T-helper 1 cell treated with Interleukin-12 subunit alpha and Interleukin-12 subunit beta and Interleukin-4 antibody, amounts not matched to agents 30 μg/mL and 1 μg/mL, for 36 hours (primary cell): ENCODE measurements at regions not wholly inside any gene's neighbourhood (a gene's known extent, or its start where the extent isn't known, plus 50 kb on each side); places are given as distances from the start of the nearest gene placed in this dataset.

Experiments used
- H3K27ac Mint-ChIP-seq: one replicate; pipeline ENCODE4 v1.8.0; 2021; ENCODE audit warnings: mild to moderate bottlenecking, mixed read lengths
- H3K27me3 Mint-ChIP-seq: one replicate; pipeline ENCODE4 v1.8.0; 2021; ENCODE audit warnings: low read depth, mixed read lengths
- H3K36me3 Mint-ChIP-seq: one replicate; pipeline ENCODE4 v1.8.0; 2021; ENCODE audit warnings: low read depth, mixed read lengths
- H3K4me1 Mint-ChIP-seq: one replicate; pipeline ENCODE4 v1.8.0; 2021; ENCODE audit warnings: low read depth, mixed read lengths
- H3K4me3 Mint-ChIP-seq: one replicate; pipeline ENCODE4 v1.8.0; 2021; ENCODE audit warnings: mild to moderate bottlenecking, moderate library complexity, mixed read lengths
- H3K9me3 Mint-ChIP-seq: one replicate; pipeline ENCODE4 v1.8.0; 2021; ENCODE audit warnings: mixed read lengths

GRCh38 chr4:22115262-22115661 lies 166.7 kb upstream of the KCNIP4 start:
- no peaks in the 10 kb centered on the region for H3K27me3 Mint-ChIP-seq
- H3K36me3 Mint-ChIP-seq, result no peaks in the 10 kb centered on the region
- no peak overlapping the region for H3K27ac Mint-ChIP-seq
- H3K9me3 Mint-ChIP-seq, result peaks cover 5% of the 10 kb centered on the region
- no peaks in the 10 kb centered on the region for H3K4me1 Mint-ChIP-seq
- H3K4me3 Mint-ChIP-seq, result no peak overlapping the region

- no peak overlapping the region for H3K27ac Mint-ChIP-seq
- H3K9me3 Mint-ChIP-seq, result no peaks in the 10 kb centered on the region
- no peaks in the 10 kb centered on the region for H3K27me3 Mint-ChIP-seq
- no peaks in the 10 kb centered on the region for H3K36me3 Mint-ChIP-seq
- no peak overlapping the region for H3K4me3 Mint-ChIP-seq
- peaks cover 1% of the 10 kb centered on the region for H3K4me1 Mint-ChIP-seq
These were observed 155.2 kb upstream of the KCNIP4 start for GRCh38 chr4:22103768-22104167.

GRCh38 chr4:22099896-22100295 lies 151.3 kb upstream of the KCNIP4 start:
- Mint-ChIP-seq H3K4me1 (peaks cover 1% of the 10 kb centered on the region), H3K9me3 (no peaks in the 10 kb centered on the region), H3K4me3 (no peak overlapping the region), H3K36me3 (no peaks in the 10 kb centered on the region), H3K27me3 (no peaks in the 10 kb centered on the region), H3K27ac (no peak overlapping the region)

DNA sequence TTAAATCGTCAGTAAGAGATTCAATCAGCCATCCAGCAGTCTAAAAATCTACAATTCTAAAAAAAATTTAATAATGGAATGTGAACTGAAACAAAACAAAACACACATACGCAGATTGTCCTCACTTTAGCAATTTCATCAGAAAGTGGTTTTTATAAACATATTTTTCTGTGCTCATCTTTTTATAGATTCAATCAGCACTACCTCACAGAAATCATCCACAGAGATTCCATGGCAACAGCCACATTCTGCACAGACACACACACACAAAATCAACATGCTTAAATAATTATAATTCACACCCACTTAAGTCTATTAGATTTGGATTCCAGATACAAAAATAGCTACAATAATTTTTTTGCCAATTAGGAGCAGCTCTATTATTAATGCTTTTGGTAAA lies 149.0 kb upstream of the KCNIP4 start:
- no peak overlapping the region for H3K4me3 Mint-ChIP-seq
- no peaks in the 10 kb centered on the region for H3K27me3 Mint-ChIP-seq
- peaks cover 1% of the 10 kb centered on the region for H3K4me1 Mint-ChIP-seq

DNA sequence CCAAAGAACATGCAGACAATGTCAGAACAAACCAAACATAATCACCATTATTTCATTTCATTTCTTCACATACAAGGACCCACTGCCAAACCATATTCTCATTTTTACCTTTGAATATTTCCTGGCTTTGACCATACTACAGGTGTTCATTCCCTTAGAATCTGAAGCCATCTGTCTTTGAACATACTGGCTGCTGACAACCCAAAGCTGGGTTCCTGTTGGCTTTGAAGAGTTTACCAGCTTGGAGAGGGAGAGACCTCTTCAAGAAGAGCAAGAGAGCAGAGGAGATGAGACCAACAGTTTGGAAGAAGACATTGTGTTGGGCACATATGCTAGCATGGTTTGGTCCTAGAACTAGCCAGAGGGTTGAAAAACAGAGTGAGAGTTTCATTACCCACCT lies 145.6 kb upstream of the KCNIP4 start:
- Mint-ChIP-seq H3K27me3 (no peaks in the 10 kb centered on the region), H3K4me3 (no peak overlapping the region), H3K36me3 (no peaks in the 10 kb centered on the region), H3K9me3 (no peaks in the 10 kb centered on the region), H3K4me1 (no peaks in the 10 kb centered on the region), H3K27ac (no peak overlapping the region)

More for the DNA sequence above, 149.0 kb upstream of the KCNIP4 start:
- no peaks in the 10 kb centered on the region for H3K36me3 Mint-ChIP-seq
- no peak overlapping the region for H3K27ac Mint-ChIP-seq
- H3K9me3 Mint-ChIP-seq, result no peaks in the 10 kb centered on the region

DNA sequence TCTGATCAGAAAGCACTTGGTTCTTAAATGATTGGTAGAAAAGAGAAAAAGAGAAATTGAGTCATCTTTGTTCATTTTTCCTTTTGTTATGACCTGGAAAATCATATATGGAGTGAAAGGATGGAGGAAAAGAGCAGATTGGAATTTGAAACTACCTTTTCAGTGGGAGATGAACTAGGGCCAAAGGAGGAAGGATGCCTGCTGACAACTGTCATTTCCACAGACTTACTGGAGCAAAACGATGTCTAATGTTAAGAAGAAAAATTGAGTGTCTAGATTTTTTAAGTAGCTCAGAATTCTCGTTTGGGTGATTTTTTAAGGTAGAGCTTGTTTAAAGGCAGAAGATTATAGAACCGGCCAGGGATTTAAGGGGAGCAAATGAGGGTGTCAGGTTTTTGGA lies 144.6 kb upstream of the KCNIP4 start:
- H3K27ac Mint-ChIP-seq, result no peak overlapping the region

DNA sequence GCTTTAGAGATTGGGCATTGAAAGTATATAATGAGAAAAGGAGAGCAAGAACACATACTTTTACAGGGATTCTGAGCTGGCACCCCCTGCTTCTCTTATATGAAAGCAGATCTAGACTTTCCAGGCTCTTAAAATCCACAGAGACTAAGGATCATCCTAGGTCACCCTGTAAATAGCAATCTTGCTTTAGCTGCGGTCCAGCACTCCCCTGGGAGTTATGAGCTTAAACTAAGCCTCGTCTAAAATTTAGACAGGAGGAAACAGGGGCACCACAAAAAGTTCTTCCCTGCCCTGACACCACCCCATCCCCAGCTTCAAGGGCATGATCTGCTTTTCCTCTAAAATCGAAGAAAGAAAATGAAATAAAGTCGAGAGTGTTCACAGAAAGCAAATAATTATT lies 143.3 kb upstream of the KCNIP4 start:
- Mint-ChIP-seq H3K27me3 (no peaks in the 10 kb centered on the region), H3K4me3 (no peak overlapping the region), H3K27ac (no peak overlapping the region), H3K9me3 (no peaks in the 10 kb centered on the region), H3K4me1 (no peaks in the 10 kb centered on the region), H3K36me3 (no peaks in the 10 kb centered on the region)

More for the DNA sequence above, 144.6 kb upstream of the KCNIP4 start:
- Mint-ChIP-seq H3K4me3 (no peak overlapping the region), H3K27me3 (no peaks in the 10 kb centered on the region), H3K4me1 (no peaks in the 10 kb centered on the region), H3K36me3 (no peaks in the 10 kb centered on the region), H3K9me3 (no peaks in the 10 kb centered on the region)

GRCh38 chr4:22091352-22091717 lies 142.8 kb upstream of the KCNIP4 start:
- Mint-ChIP-seq H3K27ac (no peak overlapping the region), H3K4me3 (no peak overlapping the region), H3K36me3 (no peaks in the 10 kb centered on the region), H3K9me3 (peaks cover 2% of the 10 kb centered on the region), H3K27me3 (no peaks in the 10 kb centered on the region), H3K4me1 (no peaks in the 10 kb centered on the region)

GRCh38 chr4:22090661-22091351 lies 142.2 kb upstream of the KCNIP4 start:
- no peaks in the 10 kb centered on the region for H3K36me3 Mint-ChIP-seq
- no peaks in the 10 kb centered on the region for H3K4me1 Mint-ChIP-seq
- H3K27ac Mint-ChIP-seq, result no peak overlapping the region
- no peak overlapping the region for H3K4me3 Mint-ChIP-seq
- peaks cover 7% of the 10 kb centered on the region for H3K9me3 Mint-ChIP-seq
- no peaks in the 10 kb centered on the region for H3K27me3 Mint-ChIP-seq

DNA sequence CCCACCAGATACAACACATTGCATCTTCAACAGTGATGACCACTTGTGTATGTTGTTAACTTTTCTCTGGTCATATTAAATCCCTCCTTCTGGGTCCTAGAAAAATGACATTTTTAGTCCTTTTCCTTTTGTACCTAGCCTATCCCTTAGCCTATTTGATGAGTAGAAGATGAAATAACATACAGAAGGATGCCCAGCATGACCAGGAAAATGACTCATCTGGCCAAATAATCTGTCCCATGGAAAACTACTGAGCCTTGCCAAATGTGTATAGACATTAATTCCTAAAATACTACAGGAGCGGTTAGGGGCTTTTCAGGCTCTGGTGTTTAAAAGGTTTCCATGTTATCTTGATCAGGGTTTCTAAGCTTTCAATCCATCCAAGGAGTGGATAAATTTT lies 129.0 kb upstream of the KCNIP4 start:
- Mint-ChIP-seq H3K4me1 (no peaks in the 10 kb centered on the region), H3K27ac (no peak overlapping the region), H3K27me3 (no peaks in the 10 kb centered on the region), H3K36me3 (no peaks in the 10 kb centered on the region), H3K9me3 (peaks cover 10% of the 10 kb centered on the region), H3K4me3 (no peak overlapping the region)

- H3K9me3 Mint-ChIP-seq, result peaks cover 12% of the 10 kb centered on the region
- H3K4me3 Mint-ChIP-seq, result no peak overlapping the region
- no peaks in the 10 kb centered on the region for H3K27me3 Mint-ChIP-seq
- no peak overlapping the region for H3K27ac Mint-ChIP-seq
- H3K4me1 Mint-ChIP-seq, result peaks cover 2% of the 10 kb centered on the region
- H3K36me3 Mint-ChIP-seq, result no peaks in the 10 kb centered on the region
These were observed 124.2 kb upstream of the KCNIP4 start for GRCh38 chr4:22072726-22073125.

- Mint-ChIP-seq H3K9me3 (peaks cover 12% of the 10 kb centered on the region), H3K27ac (no peak overlapping the region), H3K36me3 (no peaks in the 10 kb centered on the region), H3K4me1 (peaks cover 2% of the 10 kb centered on the region), H3K4me3 (no peak overlapping the region), H3K27me3 (no peaks in the 10 kb centered on the region)
These were observed 123.7 kb upstream of the KCNIP4 start for GRCh38 chr4:22072240-22072639.

- Mint-ChIP-seq H3K36me3 (no peaks in the 10 kb centered on the region), H3K27me3 (no peaks in the 10 kb centered on the region), H3K27ac (no peak overlapping the region), H3K4me1 (peaks cover 2% of the 10 kb centered on the region), H3K9me3 (peaks cover 12% of the 10 kb centered on the region), H3K4me3 (no peak overlapping the region)
These were observed 123.2 kb upstream of the KCNIP4 start for GRCh38 chr4:22071749-22072148.

GRCh38 chr4:22070256-22070655 lies 121.7 kb upstream of the KCNIP4 start:
- Mint-ChIP-seq H3K4me1 (peaks cover 2% of the 10 kb centered on the region), H3K9me3 (peaks cover 12% of the 10 kb centered on the region), H3K36me3 (no peaks in the 10 kb centered on the region), H3K27ac (no peak overlapping the region), H3K27me3 (no peaks in the 10 kb centered on the region), H3K4me3 (no peak overlapping the region)

DNA sequence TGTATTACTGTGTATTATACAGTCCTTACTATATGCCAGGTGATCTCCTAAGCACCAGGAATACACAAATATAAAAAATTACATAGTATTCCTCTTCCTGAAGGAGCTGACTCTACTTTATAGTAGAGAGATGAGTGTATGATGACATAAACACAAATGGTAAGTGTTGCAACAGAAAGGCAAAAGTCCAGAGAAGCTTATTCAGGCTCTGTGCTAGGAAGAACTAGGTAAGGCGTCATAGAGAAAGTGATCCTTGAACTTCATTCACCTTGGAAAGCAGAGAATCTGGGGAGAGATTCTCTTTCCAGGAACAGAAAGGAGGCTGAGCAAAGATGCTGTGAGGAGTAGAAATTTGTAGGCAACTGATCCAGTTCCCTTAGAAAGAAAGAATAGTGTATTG lies 115.0 kb upstream of the KCNIP4 start:
- Mint-ChIP-seq H3K4me3 (no peak overlapping the region), H3K27me3 (no peaks in the 10 kb centered on the region), H3K27ac (no peak overlapping the region), H3K9me3 (no peaks in the 10 kb centered on the region), H3K36me3 (no peaks in the 10 kb centered on the region), H3K4me1 (no peaks in the 10 kb centered on the region)

DNA sequence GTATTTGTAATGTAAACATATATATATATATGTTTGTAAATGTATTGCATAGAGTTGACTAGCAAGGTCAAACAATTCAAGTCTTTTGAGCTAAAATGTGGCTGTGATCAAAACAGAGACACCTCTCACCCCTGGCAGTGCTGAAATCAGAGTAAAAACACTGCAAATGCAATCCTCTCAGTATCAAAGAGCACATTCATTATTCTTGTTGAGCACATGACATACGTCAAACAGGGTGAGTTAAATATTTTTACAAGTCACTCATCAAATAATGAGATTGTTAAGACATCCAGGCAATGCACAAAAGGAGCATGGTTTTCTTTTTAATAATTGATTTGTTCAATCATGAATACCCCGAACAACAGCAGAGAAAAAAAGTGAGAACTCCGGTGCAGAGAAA lies 114.1 kb upstream of the KCNIP4 start:
- Mint-ChIP-seq H3K9me3 (no peaks in the 10 kb centered on the region), H3K27me3 (no peaks in the 10 kb centered on the region), H3K36me3 (no peaks in the 10 kb centered on the region)

More for the DNA sequence above, 114.1 kb upstream of the KCNIP4 start:
- Mint-ChIP-seq H3K4me3 (no peak overlapping the region), H3K27ac (no peak overlapping the region), H3K4me1 (no peaks in the 10 kb centered on the region)
